HCT116 (cell line): ENCODE measurements at regions not wholly inside any gene's neighbourhood (a gene's known extent, or its start where the extent isn't known, plus 50 kb on each side); places are given as distances from the start of the nearest gene placed in this dataset.

Experiments used
- CTCF ChIP-seq, 3 experiments: fragments of 200-600 bp in 1 of 3; sonication (generic) in 1 of 3; IDR thresholded peaks in 2 of 3; conservative IDR thresholded peaks in 1 of 3; 2 replicates each; pipeline ENCODE4 v1.5.1; 2012 to 2017; ENCODE audit warnings: low read depth in 2 of 3, low read length in 2 of 3, antibody characterized with exemption in 1 of 3, borderline replicate concordance in 1 of 3, control low read depth in 1 of 3, mild to moderate bottlenecking in 1 of 3, mixed read lengths in 1 of 3, mixed run types in 1 of 3, moderate library complexity in 1 of 3; ENCODE audit not compliant: insufficient read depth in 1 of 3
- EGR1 ChIP-seq: IDR thresholded peaks from 2 replicates; pipeline ENCODE4 v1.6.1; 2012; ENCODE audit warnings: low read depth
- SRF ChIP-seq: IDR thresholded peaks from 2 replicates; pipeline ENCODE4 v1.6.1; 2012; ENCODE audit warnings: low read depth
- ZNF274 ChIP-seq: fragments of 200-500 bp; sonication (Bioruptor generic); IDR thresholded peaks from 2 replicates; pipeline ENCODE4 v1.6.1; 2014; ENCODE audit warnings: mild to moderate bottlenecking, low read depth, low read length, inconsistent platforms

GRCh38 chr1:22259551-22260282 is 116.8 kb upstream of the WNT4 start:
- no peak for TF ChIP-seq ZNF274
- TF ChIP-seq CTCF (IDR thresholded peaks at IDR 0.05 in 2 of 3, conservative IDR thresholded peaks at IDR 0.05 in 1 of 3; ENCODE audit: borderline replicate concordance in 1 of 3, insufficient read depth in 1 of 3, low read depth in 2 of 3, low read length in 2 of 3): no peak
- no peak for TF ChIP-seq EGR1
- TF ChIP-seq SRF: no peak
